GM12878 (cell line): ENCODE measurements at regions not wholly inside any gene's neighbourhood (a gene's known extent, or its start where the extent isn't known, plus 50 kb on each side); places are given as distances from the start of the nearest gene placed in this dataset.

Experiments used
- ATAC-seq: fragments of 200-7000 bp; cut with Tn5 transposase; 3 replicates; pipeline ENCODE4 v1.9.1; 2020; ENCODE audit warnings: mild to moderate bottlenecking, moderate library complexity
- BruUV-seq: library from RNA; stranded (reverse); fragments of 400-500 nt; replicated peaks from 2 replicates; lab custom pipeline; 2021; lab: Mats Ljungman, UMichigan
- CTCF ChIA-PET: fragments of 300-600 bp; sonication (Branson Sonifier 250); formaldehyde crosslinking; extraction: SDS; loops from one replicate; lab custom pipeline; 2021; ENCODE audit warnings: inconsistent platforms; lab: Yijun Ruan, JAX
- POLR2A ChIA-PET: fragments of 350-600 bp; formaldehyde crosslinking; extraction: SDS; loops from one replicate; lab custom pipeline; 2021; ENCODE audit warnings: inconsistent platforms; lab: Charles Lee
- RAD21 ChIA-PET: fragments of 300-600 bp; sonication (Branson Sonifier 250); formaldehyde crosslinking; loops from one replicate; lab custom pipeline; 2023; ENCODE audit warnings: antibody characterized with exemption; ENCODE audit not compliant: unreplicated experiment; lab: Charles Lee
- SMC1A ChIA-PET: fragments of 300-600 bp; sonication (Branson Sonifier 250); formaldehyde crosslinking; loops from one replicate; lab custom pipeline; 2023; ENCODE audit not compliant: unreplicated experiment, uncharacterized antibody; lab: Charles Lee
- DNase-seq: peaks from one replicate; pipeline ENCODE4 v3.0.0-alpha.2; 2011; ENCODE audit warnings: low read depth, low spot score
- FAIRE-seq: peaks from 3 replicates; lab custom pipeline; 2011; peaks lifted over from hg19 to GRCh38; lab: Jason Lieb, UNC
- H2AFZ ChIP-seq: 2 replicates; pipeline ENCODE4 v1.6.0; 2011; ENCODE audit warnings: low read depth, low read length, control low read depth; ENCODE audit not compliant: control insufficient read depth
- H3K27ac ChIP-seq: 2 replicates; pipeline ENCODE4 v1.5.1; 2011; ENCODE audit warnings: control low read depth; ENCODE audit not compliant: control insufficient read depth, insufficient read depth
- H3K27me3 ChIP-seq, 2 experiments: replicated peaks in 1 of 2; 2 replicates each; pipeline versions ENCODE4 v1.6.0 to v1.6.1; 2011; ENCODE audit warnings: low read length in 1 of 2; ENCODE audit not compliant: control insufficient read depth in 2 of 2, insufficient read depth in 2 of 2
- H3K36me3 ChIP-seq, 2 experiments: 2 replicates each; pipeline ENCODE4 v1.5.1; 2011; ENCODE audit warnings: low read length in 1 of 2; ENCODE audit not compliant: control insufficient read depth in 2 of 2, insufficient read depth in 2 of 2
- H3K4me1 ChIP-seq: 2 replicates; pipeline ENCODE4 v1.6.1; 2011; ENCODE audit warnings: mild to moderate bottlenecking, low read length, moderate library complexity, mixed read lengths; ENCODE audit not compliant: control insufficient read depth, insufficient read depth
- H3K4me2 ChIP-seq: 2 replicates; pipeline ENCODE4 v1.6.0; 2011; ENCODE audit warnings: control low read depth; ENCODE audit not compliant: control insufficient read depth, insufficient read depth
- H3K4me3 ChIP-seq: fragments of 200-600 bp; sonication (generic); 2 replicates; pipeline ENCODE4 v1.5.1; 2016
- H3K79me2 ChIP-seq: 2 replicates; pipeline ENCODE4 v1.6.0; 2011; ENCODE audit warnings: low read length; ENCODE audit not compliant: control insufficient read depth, insufficient read depth
- H3K9ac ChIP-seq: 2 replicates; pipeline ENCODE4 v1.8.0; 2011; ENCODE audit warnings: low read length, control low read depth, mixed read lengths; ENCODE audit not compliant: control insufficient read depth, insufficient read depth
- H3K9me3 ChIP-seq: replicated peaks from 3 replicates; pipeline ENCODE4 v1.5.1; 2011; ENCODE audit warnings: mild to moderate bottlenecking, low read length; ENCODE audit not compliant: control insufficient read depth, insufficient read depth
- H4K20me1 ChIP-seq: 2 replicates; pipeline ENCODE4 v1.6.0; 2011; ENCODE audit not compliant: control insufficient read depth, insufficient read depth
- BACH1 ChIP-seq: fragments of 450-650 bp; IDR thresholded peaks from 2 replicates; pipeline ENCODE4 v1.6.1; 2017; ENCODE audit warnings: mild to moderate bottlenecking, borderline replicate concordance
- BHLHE40 ChIP-seq, 2 experiments: fragments of 450-650 bp in 1 of 2; IDR thresholded peaks; 2 replicates each; pipeline ENCODE4 v1.6.1; 2011 to 2017; ENCODE audit warnings: low read depth in 2 of 2, borderline replicate concordance in 1 of 2, improper control_type of control experiment in 1 of 2, low read length in 1 of 2, mild to moderate bottlenecking in 1 of 2
- HDAC6 ChIP-seq: fragments of 200-600 bp; sonication (generic); IDR thresholded peaks from one replicate; pipeline ENCODE4 v1.8.0; 2017; ENCODE audit warnings: antibody characterized with exemption; ENCODE audit not compliant: unreplicated experiment
- HDGF ChIP-seq: fragments of 450-650 bp; IDR thresholded peaks from 2 replicates; pipeline ENCODE4 v1.6.1; 2016; ENCODE audit warnings: antibody characterized with exemption
- IRF4 ChIP-seq: IDR thresholded peaks from 2 replicates; pipeline ENCODE4 v1.6.1; 2011; ENCODE audit warnings: low read depth, low read length
- KDM1A ChIP-seq: fragments of 200-600 bp; sonication (generic); IDR thresholded peaks from 2 replicates; pipeline ENCODE4 v1.6.1; 2016; ENCODE audit warnings: borderline replicate concordance
- MAX ChIP-seq: IDR thresholded peaks from 2 replicates; pipeline ENCODE4 v1.6.1; 2012; ENCODE audit warnings: low read depth, low read length, improper control_type of control experiment
- NR2F1 ChIP-seq: fragments of 450-650 bp; conservative IDR thresholded peaks from 2 replicates; pipeline ENCODE4 v1.6.1; 2017; ENCODE audit warnings: mild to moderate bottlenecking
- PKNOX1 ChIP-seq: fragments of 450-650 bp; IDR thresholded peaks from 2 replicates; pipeline ENCODE4 v1.6.1; 2016; ENCODE audit warnings: mild to moderate bottlenecking
- SP1 ChIP-seq: IDR thresholded peaks from one replicate; pipeline ENCODE4 v1.6.1; 2011; ENCODE audit warnings: low read depth, low read length
- STAT3 ChIP-seq: IDR thresholded peaks from 2 replicates; pipeline ENCODE4 v1.6.1; 2011; ENCODE audit warnings: low read depth, low read length, improper control_type of control experiment
- TCF7 ChIP-seq: IDR thresholded peaks from 2 replicates; pipeline ENCODE4 v1.6.1; 2014; ENCODE audit warnings: antibody characterized with exemption, borderline replicate concordance
- ZBTB4 ChIP-seq: fragments of 450-650 bp; formaldehyde crosslinking; IDR thresholded peaks from 2 replicates; pipeline ENCODE4 v1.4.0; 2022; ENCODE audit warnings: mild to moderate bottlenecking, moderate library complexity
- ZNF207 ChIP-seq: fragments of 450-650 bp; IDR thresholded peaks from 2 replicates; pipeline ENCODE4 v1.6.1; 2014; ENCODE audit warnings: antibody characterized with exemption, mild to moderate bottlenecking, borderline replicate concordance
- ZSCAN29 ChIP-seq: fragments of 450-650 bp; IDR thresholded peaks from 2 replicates; pipeline ENCODE4 v1.6.1; 2017; ENCODE audit warnings: mild to moderate bottlenecking, moderate library complexity
- WGBS: methylation state at CpG from one replicate; pipeline ENCODE4 v1.1.6; 2016; ENCODE audit warnings: low lambda C conversion rate; ENCODE audit not compliant: insufficient replicate concordance, insufficient coverage; ENCODE audit errors: missing lambda C conversion rate; 5-methylcytosine and 5-hydroxymethylcytosine counted together
- in situ Hi-C: fragments of 300-500 bp; cut with MboI; formaldehyde crosslinking; loops from 9 replicates; pipeline ENCODE4 v1.14.3; 2018; ENCODE audit warnings: mixed read lengths
- intact Hi-C: fragments of 100-400 bp; cut with micrococcal nuclease; formaldehyde crosslinking; loops from one replicate; pipeline ENCODE4 v1.14.2; 2022; ENCODE audit not compliant: unreplicated experiment

- Histone ChIP-seq H2AFZ (no peak overlapping the region), H3K4me2 (no peak overlapping the region), H3K27me3 (no peaks in the 10 kb centered on the region), H3K9me3 (no peaks in the 10 kb centered on the region), H3K27ac (no peak overlapping the region), H3K4me1 (no peaks in the 10 kb centered on the region), H3K9ac (no peak overlapping the region), H4K20me1 (no peaks in the 10 kb centered on the region), H3K4me3 (no peak overlapping the region), H3K79me2 (no peaks in the 10 kb centered on the region), H3K36me3 (no peaks in the 10 kb centered on the region)
- no peak for DNase-seq
- no TSS peak for BruUV-seq
- SMC1A ChIA-PET: no interaction called here
- CTCF ChIA-PET: no interaction called here
- no peak for FAIRE-seq
- WGBS: 81% methylated on average over 1 of the region's 1 CpG
- POLR2A ChIA-PET: no interaction called here
- RAD21 ChIA-PET: no interaction called here
- TF ChIP-seq ZSCAN29 (no peak), MAX (no peak), IRF4 (no peak), STAT3 (no peak), BHLHE40 (IDR thresholded peaks at IDR 0.05; ENCODE audit: borderline replicate concordance in 1 of 2, low read depth in 2 of 2, low read length in 1 of 2) (no peak), SP1 (no peak), BACH1 (no peak), HDGF (no peak)
- in situ Hi-C loops (no loop called here), intact Hi-C loops (no loop called here)
- ATAC-seq: no peak
These were observed 1611.1 kb downstream of the SLITRK5 start for GRCh38 chr13:89282241-89282640.

- RAD21 ChIA-PET: interaction anchor here (0.6 kb wide), 1 partner anchor 1023 kb away, joined by 3 read pairs; no protein-coding TSS in a partner anchor
- Histone ChIP-seq H2AFZ (no peak overlapping the region), H3K4me1 (no peaks in the 10 kb centered on the region), H3K27ac (no peak overlapping the region), H3K4me2 (no peak overlapping the region), H3K36me3 (no peaks in the 10 kb centered on the region), H4K20me1 (no peaks in the 10 kb centered on the region), H3K79me2 (no peaks in the 10 kb centered on the region), H3K9me3 (no peaks in the 10 kb centered on the region), H3K9ac (no peak overlapping the region), H3K27me3 (no peaks in the 10 kb centered on the region), H3K4me3 (no peak overlapping the region)
- CTCF ChIA-PET: no interaction called here
- FAIRE-seq (no peak), ATAC-seq (no peak), DNase-seq (no peak)
- POLR2A ChIA-PET: no interaction called here
- intact Hi-C loops: no loop called here
- SMC1A ChIA-PET: no interaction called here
- BruUV-seq: no TSS peak
- in situ Hi-C loops: no loop called here
- TF ChIP-seq ZBTB4 (CRISPR knock-in tag): no peak
- TF ChIP-seq IRF4: no peak
- no peak for TF ChIP-seq HDAC6
- no peak for TF ChIP-seq KDM1A
- no peak for TF ChIP-seq TCF7
- no peak for TF ChIP-seq PKNOX1
- no peak for TF ChIP-seq ZNF207
- TF ChIP-seq NR2F1: no peak
- WGBS: 4% methylated on average over 6 of the region's 6 CpGs
These were observed 1616.2 kb downstream of the SLITRK5 start for GRCh38 chr13:89287381-89287780.
